GM19238 (cell line): ENCODE measurements at regions not wholly inside any gene's neighbourhood (a gene's known extent, or its start where the extent isn't known, plus 50 kb on each side); places are given as distances from the start of the nearest gene placed in this dataset.

Experiments used
- DNase-seq: peaks from one replicate; pipeline ENCODE4 v3.0.0; 2011; ENCODE audit warnings: low spot score; ENCODE audit not compliant: insufficient read length

DNA sequence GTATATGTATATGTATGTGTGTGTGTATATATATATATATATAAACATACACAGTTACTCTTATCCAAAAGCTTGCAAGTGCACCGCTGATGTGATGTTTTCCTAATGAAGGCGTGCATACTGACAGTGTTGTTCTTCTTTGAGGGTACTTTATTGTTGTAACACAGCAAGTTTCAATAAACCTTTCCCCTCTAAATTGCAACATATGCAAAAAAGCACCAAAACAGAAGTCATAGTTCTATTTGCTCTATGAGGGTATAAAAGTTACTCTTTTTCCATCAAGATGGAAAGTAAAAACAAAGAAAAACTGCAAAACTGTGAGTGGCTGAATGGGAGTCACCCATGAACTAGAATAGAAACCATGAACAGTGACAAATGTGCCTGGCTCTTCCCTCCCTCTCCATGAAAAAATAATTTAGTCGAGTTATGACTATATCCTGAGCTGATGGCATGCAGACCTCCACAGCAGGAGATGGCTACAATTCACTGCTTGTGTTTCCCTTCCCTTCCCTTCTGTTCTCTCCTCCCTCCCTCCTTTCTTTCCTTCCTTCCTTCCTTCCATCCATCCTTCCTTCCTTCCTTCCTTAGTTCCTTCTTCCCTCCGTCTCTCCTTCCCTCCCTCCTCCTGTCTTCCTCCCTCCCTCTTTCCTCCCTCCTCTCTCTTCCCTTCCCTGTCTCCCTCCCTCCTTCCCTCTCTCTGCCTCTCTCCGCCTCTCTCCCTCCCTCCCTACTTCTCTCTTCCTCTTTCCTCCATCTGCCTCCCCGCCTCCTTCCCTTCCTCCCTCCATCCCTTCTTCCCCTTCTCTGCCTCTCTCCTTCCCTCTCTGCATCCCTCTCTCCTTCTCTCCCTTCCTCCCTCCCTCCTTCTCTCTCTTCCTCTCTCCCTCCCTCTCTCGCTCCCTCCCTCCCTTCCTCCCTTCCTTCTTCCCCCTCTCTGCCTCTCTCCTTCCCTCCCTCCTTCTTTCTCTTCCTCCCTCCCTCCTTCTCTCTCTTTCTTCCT, 220.7 kb upstream of the POU3F1 start:
- no peak for DNase-seq

DNA sequence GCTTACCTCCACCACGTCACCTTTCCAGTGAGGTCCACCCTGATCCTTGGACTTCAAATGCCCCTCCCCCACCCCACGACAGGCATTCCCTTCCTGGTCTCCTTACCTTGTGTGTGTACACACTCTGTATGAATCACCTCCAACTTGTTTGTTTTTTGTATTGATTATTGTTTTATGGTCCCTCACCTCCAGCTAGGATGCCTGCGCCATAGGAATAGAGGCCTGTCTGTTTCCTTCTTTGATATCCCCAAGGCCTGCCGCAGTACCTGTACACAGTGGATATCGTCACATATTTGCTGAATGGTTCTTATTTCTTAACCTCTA, 219.6 kb upstream of the POU3F1 start:
- no peak for DNase-seq

DNA sequence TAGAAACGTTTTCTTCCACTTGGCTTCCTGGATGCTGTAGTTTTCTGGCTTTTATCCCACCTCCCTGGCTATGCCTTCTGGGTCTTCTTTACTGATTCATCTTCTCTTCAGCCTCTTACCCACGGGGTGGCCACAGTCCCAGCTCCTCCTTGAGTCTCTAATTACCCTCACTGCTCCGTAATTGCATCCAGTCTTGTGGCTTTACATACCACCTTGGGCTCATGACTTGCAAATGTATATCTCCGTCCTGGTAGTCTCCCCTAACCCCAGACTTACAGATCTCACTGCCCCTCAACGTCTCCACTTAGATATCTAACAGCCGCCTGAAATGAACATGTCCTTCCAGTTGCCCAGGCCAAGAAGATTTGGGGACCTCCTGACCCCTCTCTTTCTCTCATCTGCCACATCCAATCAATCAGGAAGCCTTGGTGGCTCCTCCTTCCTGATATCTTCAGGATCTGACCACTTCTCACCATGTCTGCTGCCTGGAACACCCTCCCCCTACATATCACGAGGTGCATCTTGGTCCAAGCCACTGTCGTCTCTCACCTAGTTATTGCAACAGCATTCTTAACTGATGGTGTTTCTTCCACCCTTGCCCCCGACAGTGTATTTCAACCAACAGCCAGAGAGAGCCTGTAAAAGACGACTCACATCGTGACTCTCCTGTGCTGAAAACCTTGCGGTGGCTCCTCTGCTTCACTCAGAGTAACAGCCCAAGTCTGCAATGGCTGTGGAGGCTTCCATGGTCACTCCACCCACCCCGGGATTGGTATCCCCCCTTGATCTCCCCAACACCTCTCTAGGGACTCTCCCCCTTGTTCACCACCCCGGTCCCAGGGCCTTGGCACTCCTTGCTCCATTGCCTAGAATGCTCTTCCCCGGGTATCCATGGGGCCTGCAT, 219.0 kb upstream of the POU3F1 start:
- DNase-seq, result no peak

DNA sequence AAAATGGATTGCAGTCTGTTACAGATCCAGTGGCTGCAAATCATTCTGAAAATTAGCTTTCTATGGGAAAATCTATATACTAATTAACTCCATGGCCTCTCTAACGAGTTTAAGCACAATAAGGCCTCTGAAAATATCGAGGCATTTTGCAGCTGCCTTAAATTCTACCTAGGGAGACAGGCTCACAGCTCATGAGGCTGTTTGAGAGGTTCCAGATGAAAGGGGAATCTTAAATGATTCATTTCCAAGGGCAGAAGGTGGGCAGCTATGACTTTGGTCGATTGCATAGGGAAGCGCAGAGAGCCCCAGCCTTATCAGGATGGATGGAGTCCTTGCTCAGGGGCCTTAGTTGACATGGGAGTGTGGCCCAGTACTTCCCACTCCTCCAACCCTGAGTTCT, 216.8 kb upstream of the POU3F1 start:
- DNase-seq, result no peak

DNA sequence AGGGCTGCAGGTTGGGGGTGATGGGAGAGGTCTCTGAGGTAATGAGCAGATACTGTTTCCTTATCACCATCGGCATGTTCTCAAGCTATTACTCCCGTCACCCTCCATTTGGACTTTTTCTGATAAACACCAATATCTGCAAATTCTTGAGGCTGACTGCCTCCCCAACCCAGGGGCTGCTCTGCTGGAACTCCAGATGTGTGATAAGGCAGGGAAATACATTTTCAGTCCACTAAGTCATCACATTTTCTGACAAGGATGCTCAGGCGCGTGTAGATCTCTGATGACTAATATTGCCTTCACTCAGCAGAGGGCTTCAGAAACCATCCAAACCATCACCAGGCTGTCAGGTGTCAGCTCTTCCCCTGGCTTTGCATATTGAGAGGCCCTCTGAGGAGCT, 215.0 kb upstream of the POU3F1 start:
- no peak for DNase-seq

DNA sequence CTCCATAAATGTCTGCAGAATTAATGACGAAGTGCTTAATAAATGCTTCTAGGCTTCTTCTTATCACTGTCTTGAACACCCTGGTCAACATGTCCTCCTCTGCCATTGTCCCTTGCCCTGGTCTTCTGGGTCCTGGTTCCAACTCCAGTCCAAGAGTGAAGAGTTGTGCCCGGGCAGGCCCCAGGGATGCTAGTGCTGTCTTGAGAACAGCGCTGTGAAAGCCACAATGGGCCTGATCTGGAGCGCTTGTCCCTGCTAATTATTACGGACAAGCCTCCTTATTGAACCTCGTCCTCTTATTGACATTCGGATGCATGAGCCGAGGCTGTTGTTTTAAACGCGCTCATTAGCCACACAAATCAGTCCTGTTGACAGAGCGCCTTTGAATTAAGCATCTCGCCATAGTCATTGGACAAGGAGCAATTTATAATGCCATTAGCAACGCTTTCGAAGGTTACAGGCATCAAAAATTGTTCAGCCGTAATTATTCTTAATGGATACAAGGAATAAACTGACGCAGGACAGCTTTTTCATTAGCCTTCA, 211.6 kb upstream of the POU3F1 start:
- no peak for DNase-seq

DNA sequence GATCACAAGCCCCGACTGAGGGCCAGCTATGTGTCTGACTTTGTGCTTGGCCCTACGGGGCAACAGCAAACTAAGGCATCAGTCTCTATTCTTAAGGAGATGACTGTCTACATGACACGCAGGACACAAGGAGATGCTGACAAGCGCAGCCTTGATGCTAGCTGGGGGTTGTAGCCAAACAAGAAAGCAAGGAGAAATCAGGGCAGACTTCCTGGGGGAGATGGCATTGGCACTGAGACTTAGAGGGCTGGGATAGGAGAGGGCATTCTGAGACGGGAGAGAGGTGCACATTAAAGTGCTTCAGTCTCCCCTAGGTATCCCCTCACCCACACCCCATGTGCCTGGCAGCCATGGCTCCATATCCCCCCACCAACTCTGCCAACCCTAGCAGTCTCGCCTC, 210.8 kb upstream of the POU3F1 start:
- DNase-seq, result no peak

DNA sequence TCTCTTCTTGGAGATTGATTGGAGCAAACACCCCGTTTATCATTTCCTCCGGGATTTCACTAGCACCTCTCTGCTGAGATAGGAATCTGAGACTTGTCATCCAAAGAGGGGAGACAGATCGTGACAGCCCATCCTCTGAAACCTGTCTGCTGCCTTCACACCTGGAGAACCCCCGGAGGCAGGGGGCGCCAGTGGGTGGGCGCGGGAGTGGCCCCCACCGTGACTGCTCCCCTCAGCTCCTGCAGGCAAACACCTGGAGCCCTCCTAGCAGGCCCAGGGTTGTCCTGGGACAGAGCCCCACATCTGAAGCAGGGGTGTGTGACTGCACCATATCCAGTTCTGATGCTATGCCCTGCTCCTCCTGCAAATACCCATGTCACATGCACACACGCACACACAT, 209.5 kb upstream of the POU3F1 start:
- no peak for DNase-seq

DNA sequence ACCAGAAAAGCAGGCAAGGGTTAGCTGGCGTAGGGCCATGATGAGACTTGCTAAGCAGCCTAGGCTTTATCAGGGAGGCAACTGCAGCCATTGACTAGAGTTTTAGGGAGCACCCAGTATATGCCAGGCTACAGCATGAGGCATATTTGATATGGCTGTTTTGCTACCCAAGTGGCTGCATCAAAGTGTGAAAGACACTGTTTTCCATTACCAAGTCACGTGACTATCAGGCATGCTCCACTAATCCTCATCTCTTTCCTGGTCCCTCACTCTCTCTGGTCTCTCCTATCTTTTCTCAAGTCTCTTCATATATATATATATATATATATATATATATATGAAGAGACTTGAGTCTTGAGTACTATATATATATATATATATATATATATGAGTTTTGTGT, 206.7 kb upstream of the POU3F1 start:
- no peak for DNase-seq

DNA sequence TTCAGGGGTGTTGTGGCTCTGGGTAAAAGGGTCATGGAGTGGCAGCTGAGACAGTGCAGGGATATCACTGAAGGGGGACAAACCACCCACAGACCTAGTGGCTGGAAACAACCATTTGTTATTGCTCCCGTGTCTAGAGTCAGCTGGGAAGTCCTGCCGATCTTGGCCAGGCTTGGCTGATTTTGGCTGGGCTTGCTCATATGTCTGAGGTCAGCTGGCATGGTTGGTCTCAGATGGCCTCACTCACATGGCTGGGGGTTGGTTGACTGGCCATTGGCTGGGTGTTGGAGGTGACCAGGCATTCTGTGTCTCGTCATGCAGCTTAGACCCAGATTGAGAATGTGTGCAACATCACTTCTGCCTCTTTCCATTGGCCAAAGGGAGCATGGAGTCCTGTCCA, 203.8 kb upstream of the POU3F1 start:
- DNase-seq, result no peak

DNA sequence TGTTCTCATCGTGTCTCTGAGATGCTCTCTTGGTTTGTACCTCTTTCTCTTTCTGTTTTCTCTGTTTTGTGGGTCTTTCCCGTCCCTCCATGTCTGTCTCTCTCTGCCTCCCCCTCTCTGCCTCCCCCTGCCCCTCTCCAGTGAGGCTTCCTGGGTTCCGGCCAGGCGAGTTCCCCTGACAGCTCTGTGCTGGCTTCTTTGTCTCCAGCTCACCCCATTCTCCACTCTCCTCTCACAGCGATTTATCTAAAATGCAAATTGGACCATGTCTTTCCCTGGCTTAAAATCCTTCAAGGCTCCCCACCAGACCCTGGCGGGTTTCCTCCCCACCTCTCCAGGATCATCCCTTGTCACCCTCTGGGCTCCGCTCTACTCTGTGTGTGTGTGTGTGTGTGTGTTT, 202.4 kb upstream of the POU3F1 start:
- DNase-seq, result no peak

DNA sequence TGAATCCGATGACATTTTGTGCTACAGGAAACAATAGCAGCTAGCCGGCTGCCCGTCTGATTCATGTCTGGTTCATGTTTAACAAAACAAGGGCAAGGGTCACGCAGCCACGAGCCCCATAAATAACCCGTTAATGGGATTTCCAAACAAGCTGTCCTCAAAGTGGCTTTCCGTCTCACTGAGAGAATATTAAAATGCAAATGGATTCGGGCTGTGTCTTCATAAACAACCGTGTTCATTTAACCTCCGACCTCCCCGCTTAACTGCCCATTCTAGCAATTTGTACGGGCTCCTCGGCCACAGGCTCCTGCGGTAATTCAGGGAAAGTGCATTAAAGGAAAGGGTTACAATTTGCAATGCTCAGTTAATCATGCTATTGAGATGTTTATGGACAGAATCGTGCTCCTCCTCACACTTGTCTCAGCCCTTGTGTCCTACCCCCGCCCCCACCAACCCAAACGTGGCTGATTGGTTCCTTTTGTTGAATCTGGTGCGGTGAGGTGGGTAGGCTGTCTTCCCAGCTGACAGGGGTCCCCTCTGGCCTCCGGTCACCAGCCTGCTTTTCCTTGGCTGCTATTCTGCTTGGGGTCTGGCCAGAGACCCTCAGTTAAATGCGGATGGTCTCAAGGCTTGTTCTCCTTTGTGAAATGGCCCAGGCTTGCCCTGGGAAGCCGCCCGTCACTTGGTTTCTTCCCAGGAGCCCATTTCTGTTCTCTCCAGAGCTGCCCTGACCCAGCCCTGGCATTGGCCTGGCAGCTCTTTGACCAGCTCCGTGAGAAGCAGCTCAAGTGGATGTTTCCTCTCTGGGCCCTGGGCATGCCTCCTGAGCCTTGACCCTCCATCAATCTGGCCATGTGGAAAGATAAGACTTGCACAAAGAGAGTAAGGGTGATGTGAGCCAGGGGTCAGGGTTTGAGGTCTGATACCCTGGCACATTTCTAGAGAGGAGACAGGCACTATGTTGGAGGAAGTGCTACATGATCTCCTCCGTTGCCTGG, 200.7 kb upstream of the POU3F1 start:
- no peak for DNase-seq

DNA sequence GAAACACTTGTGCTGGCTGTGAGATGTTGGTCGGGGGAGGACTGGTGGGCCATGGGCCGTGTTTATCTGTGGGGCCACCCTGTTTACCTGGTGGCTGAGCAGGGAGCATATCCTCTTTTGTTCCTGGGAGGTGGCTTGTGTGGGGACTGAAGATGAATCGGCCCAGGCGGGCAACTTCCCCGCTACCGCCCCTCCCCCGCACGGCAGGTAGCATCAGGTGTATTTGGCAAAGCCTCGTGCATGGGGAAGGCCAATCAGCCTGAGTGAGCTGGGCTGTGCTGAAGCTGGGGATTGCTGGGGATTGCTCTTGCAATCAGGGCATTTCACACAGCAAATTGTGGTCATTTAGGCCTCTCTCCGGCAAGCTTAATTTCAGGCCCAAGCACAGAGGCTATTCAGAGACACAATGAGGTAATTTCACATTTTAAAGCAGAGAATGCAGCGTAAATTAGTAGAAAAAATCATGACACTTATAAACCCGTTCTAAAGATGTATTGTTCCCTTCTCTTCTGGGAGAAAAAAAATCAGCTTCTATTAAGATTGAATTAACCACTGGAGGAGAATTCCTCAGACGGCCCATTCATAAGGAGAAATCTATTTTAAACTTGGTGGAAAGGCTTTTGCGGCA, 197.7 kb upstream of the POU3F1 start:
- no peak for DNase-seq

DNA sequence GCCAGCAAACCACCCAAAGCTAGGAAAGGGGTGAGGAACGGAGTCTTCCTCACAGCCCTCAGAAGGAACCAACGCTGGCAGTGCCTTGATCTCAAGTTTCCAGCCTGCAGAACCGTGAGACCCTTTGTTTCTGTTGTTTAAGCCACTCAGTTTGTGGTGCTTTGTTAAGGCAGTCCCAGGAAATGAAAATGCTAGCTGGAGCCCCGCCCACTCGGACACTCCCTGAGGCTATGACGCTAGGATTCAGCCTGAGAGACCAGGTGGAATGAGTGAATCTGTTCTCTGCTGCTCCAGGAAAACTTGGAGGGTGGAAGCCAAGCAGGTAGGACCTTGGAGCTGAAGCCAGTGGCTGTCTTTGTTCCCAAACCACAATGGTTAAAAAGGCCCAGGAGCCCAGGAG, 196.5 kb upstream of the POU3F1 start:
- no peak for DNase-seq

DNA sequence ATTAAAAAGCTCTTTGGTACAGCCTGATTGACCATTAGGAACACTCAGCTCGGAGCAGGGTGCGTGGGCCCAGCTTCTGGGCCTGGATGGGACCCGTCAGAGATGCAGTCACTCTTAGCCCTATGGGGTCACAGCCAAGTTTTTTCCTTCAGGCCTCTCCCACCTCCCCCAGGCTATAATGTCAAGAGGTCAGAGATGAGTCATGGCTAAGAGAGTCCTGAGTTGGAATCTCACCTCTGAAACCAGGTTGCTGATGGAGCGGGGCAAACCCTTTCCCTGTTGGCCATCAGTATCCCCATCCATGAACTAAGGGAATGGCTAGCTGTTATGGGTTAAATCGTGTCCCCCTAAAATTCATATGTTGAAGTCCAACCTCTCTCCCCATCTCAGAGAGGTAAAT, 195.9 kb upstream of the POU3F1 start:
- no peak for DNase-seq

DNA sequence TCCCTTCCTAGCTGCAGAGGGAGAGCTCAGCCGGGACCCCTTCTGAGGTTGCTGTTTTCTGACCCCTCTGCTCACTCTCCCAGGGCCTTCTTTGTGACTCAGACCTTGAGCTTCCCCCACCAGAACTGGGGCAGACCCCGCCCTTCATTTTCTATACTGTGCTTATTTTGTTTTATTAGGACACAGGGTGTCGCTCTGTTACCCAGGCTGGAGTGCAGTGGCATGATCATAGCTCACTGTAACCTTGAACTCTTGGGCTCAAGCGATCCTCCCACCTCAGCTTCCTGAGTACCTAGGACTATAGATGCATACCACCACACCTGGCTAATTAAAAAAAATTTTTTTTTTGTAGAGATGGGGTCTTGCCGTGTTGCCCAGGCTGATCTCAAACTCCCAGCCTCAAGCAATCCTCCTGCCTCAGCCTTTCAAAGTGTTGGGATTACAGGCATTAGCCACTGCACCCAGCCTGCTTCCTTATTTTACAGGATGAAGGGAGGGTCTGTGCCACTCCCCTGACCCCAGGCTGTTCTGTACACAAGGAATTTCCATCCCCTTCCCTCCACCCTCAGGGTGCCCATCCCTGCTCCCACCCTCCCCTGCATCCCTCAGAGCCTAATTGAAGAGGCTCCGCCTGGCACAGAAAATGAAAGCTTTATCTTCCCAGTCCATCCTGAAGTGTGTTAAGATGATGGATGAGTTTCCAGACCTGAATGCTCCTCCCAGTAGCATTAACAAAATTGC, 195.2 kb upstream of the POU3F1 start:
- no peak for DNase-seq

DNA sequence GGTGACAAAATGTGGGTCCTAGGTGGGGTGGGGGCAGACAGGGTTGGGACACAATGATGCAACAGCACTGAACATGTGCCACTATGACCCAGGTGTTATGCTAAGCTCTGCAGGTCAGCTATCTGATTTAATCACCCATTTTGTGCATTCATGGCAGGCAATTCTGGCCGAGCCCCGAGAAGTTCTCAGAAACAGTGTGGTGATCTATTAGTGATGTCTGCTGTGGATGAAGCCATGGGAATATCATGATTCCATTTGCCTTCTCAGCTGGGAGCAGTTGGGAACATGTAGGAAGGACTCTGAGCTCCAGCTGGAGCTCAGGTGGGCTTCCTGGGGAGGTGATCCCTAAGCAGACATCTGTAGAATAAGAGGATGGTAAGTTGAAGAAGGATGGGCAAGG, 194.0 kb upstream of the POU3F1 start:
- DNase-seq, result no peak

DNA sequence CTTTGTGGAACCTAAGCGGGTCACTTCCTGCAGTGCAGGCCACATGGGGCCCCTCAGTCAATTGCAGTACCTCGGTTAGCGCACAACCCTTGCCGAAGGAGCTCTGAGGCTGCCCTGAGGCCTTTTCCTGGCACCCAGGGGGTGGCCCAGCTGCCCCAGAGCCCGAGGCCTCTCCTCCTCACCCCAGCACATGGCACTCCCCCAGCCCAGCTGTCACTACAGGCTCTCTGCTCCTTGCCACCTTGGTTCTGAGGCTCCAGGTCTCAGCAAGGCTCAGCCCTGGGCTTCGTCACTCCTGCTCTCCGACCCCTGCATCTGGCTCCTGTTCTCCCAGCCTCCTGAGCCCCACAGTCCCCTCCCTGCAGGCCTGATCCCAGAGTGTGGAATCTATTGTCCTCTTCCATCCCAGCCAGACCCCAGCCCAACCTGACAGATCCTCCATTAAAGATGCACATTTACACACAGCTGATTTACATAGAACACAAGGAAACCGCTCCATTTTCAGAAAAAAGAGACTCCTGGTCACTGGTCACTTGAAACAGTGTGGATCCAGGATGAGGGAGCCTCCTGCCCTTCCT, 192.8 kb upstream of the POU3F1 start:
- no peak for DNase-seq

DNA sequence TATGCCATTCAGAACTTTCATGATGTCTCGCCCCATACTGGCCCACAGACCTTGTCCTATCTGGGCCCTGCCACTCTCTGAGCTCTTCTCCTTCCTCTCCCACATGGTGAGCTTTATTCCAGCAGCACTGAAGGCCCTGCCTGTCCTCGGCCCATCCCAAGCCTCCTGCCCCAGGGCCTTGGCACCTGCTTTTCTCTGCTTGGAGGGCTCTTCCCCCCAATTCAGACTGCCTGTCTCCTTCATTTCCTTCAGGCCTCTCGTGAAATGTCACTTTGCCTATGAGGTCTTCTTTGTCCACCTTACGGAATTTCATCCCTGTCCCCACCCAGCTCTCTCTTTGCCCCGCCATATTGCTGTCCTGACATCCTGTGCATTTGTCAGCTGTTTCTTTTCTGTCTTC, 191.7 kb upstream of the POU3F1 start:
- DNase-seq, result no peak
